ENCODE measurements at regions not wholly inside any gene's neighbourhood (a gene's known extent, or its start where the extent isn't known, plus 50 kb on each side); places are given as distances from the start of the nearest gene placed in this dataset.

DNA sequence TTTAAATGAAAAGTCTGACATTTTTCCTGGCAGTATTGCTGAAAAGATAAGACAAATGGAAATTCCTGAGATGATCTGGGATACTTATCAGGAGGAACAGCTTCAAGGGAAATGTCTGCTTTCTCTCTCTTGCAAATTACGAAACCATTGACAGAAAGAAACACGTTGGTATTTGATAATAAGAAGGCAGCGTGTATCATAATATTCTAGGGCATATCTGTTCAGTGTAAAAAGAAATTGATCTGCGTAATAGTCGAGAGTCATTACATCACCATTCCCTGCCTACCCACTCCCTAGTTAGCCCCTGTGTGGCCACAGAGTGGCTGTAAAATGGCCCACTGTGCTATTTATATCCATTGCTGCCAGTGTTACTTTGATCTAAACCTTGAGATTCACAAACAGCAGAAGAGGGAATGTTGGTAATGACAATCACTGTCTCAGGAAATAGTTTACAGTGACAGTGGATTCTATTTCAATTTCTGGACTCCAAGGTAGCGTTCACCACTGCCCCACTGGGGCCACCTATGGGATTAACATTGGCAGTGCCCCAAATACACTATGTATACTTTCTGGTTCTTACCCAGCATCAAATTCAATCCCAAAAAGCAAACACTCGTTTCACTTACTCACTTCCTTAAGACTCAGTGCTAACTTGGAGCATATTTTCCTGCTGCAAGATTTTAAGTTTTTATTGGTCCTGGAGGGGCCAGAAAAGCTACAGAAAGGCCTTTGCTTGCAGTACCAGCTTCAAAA lies 133.4 kb upstream of the GAS1 start:
- H3K36me3 Mint-ChIP-seq (ENCODE audit: low read depth), result no peaks in the 10 kb centered on the region
- no peaks in the 10 kb centered on the region for H3K9me3 Mint-ChIP-seq
- no peaks in the 10 kb centered on the region for H3K4me1 Mint-ChIP-seq (ENCODE audit: low read depth)
- H3K27ac Mint-ChIP-seq, result no peak overlapping the region
- no peak overlapping the region for H3K4me3 Mint-ChIP-seq (ENCODE audit: low read depth)
- no peak for DNase-seq (ENCODE audit: low spot score)
- intact Hi-C loops (cut with micrococcal nuclease), result no loop called here
- H3K27me3 Mint-ChIP-seq (ENCODE audit: low read depth), result no peaks in the 10 kb centered on the region

- Mint-ChIP-seq H3K36me3 (ENCODE audit: low read depth) (no peaks in the 10 kb centered on the region), H3K4me3 (ENCODE audit: low read depth) (no peak overlapping the region), H3K27ac (no peak overlapping the region), H3K9me3 (peaks cover under 1% of the 10 kb centered on the region), H3K27me3 (ENCODE audit: low read depth) (no peaks in the 10 kb centered on the region), H3K4me1 (ENCODE audit: low read depth) (no peaks in the 10 kb centered on the region)
- intact Hi-C loops (cut with micrococcal nuclease), result no loop called here
- DNase-seq (ENCODE audit: low spot score), result no peak
These were observed 134.2 kb upstream of the GAS1 start for GRCh38 chr9:87081503-87081902.

- no peak for DNase-seq (ENCODE audit: low spot score)
- H3K4me1 Mint-ChIP-seq (ENCODE audit: low read depth), result no peaks in the 10 kb centered on the region
- H3K4me3 Mint-ChIP-seq (ENCODE audit: low read depth), result no peak overlapping the region
- peaks cover 4% of the 10 kb centered on the region for H3K9me3 Mint-ChIP-seq
- H3K27me3 Mint-ChIP-seq (ENCODE audit: low read depth), result no peaks in the 10 kb centered on the region
- intact Hi-C loops (cut with micrococcal nuclease), result no loop called here
- H3K27ac Mint-ChIP-seq, result no peak overlapping the region
- H3K36me3 Mint-ChIP-seq (ENCODE audit: low read depth), result no peaks in the 10 kb centered on the region
These were observed 136.7 kb upstream of the GAS1 start for GRCh38 chr9:87083986-87084385.

- DNase-seq (ENCODE audit: low spot score), result no peak
- Mint-ChIP-seq H3K27me3 (ENCODE audit: low read depth) (no peaks in the 10 kb centered on the region), H3K4me3 (ENCODE audit: low read depth) (no peak overlapping the region), H3K4me1 (ENCODE audit: low read depth) (no peaks in the 10 kb centered on the region), H3K27ac (no peak overlapping the region), H3K9me3 (peaks cover 4% of the 10 kb centered on the region), H3K36me3 (ENCODE audit: low read depth) (no peaks in the 10 kb centered on the region)
- intact Hi-C loops (cut with micrococcal nuclease), result no loop called here
These were observed 137.1 kb upstream of the GAS1 start for GRCh38 chr9:87084407-87084806.

- intact Hi-C loops (cut with micrococcal nuclease), result no loop called here
- no peak overlapping the region for H3K27ac Mint-ChIP-seq
These were observed 137.8 kb upstream of the GAS1 start for GRCh38 chr9:87085073-87085472.

DNA sequence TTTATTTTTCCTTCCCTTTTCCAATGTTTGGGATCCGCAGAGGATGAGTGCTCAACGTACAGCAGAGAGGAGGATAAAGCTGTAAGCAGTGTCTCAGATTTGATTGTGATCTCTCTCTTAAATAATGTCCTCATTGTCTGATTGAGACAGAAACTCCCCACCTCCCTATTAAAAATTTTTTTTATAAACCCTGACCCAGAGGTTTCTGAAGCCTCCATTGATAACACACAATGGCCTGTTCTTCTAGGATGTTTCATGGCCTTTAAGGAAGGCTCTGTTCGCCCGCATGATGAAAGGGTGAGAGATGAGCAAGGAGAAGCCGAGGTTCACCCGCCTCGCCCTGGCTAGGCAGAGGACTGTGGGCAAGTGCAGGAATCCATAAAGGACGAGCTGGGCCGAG lies 138.2 kb upstream of the GAS1 start:
- Mint-ChIP-seq H3K4me1 (ENCODE audit: low read depth) (no peaks in the 10 kb centered on the region), H3K27me3 (ENCODE audit: low read depth) (no peaks in the 10 kb centered on the region), H3K36me3 (ENCODE audit: low read depth) (no peaks in the 10 kb centered on the region), H3K27ac (no peak overlapping the region), H3K4me3 (ENCODE audit: low read depth) (no peak overlapping the region), H3K9me3 (peaks cover 4% of the 10 kb centered on the region)
- intact Hi-C loops (cut with micrococcal nuclease), result no loop called here
- DNase-seq (ENCODE audit: low spot score), result no peak

More at GRCh38 chr9:87085073-87085472, 137.8 kb upstream of the GAS1 start:
- peaks cover 4% of the 10 kb centered on the region for H3K9me3 Mint-ChIP-seq
- no peaks in the 10 kb centered on the region for H3K36me3 Mint-ChIP-seq (ENCODE audit: low read depth)
- no peak for DNase-seq (ENCODE audit: low spot score)
- no peaks in the 10 kb centered on the region for H3K27me3 Mint-ChIP-seq (ENCODE audit: low read depth)
- no peak overlapping the region for H3K4me3 Mint-ChIP-seq (ENCODE audit: low read depth)
- H3K4me1 Mint-ChIP-seq (ENCODE audit: low read depth), result no peaks in the 10 kb centered on the region

DNA sequence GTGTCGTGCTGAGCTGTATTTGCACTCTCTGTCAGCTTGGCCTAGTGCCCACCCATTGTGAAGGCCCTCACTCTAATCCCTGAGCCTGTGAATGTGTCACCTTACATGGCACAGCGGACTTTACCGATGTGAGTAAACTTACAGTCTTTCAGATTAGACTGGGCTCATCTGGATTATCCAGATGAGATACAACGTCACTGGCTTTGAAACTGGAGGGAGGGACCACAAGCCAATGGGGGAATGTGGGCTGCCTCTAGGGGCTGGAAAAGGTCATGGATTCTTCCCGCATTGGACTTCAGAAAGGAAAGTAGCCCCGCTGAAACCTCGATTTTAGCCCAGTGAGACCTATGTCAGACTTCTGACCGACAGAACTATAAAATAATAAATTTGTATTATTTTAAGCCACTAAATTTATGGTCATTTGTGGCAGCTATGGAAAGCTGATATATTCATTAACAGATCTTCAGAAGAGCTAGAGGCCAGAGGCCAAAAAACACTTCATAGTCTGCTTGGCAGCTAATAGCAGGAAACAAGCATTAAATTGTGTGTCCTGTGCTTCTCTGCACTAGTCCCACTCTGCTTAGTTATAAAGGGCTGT lies 139.0 kb upstream of the GAS1 start:
- H3K4me3 Mint-ChIP-seq (ENCODE audit: low read depth), result no peak overlapping the region
- intact Hi-C loops (cut with micrococcal nuclease), result no loop called here
- no peaks in the 10 kb centered on the region for H3K36me3 Mint-ChIP-seq (ENCODE audit: low read depth)
- H3K27me3 Mint-ChIP-seq (ENCODE audit: low read depth), result no peaks in the 10 kb centered on the region
- peaks cover 4% of the 10 kb centered on the region for H3K9me3 Mint-ChIP-seq
- H3K27ac Mint-ChIP-seq, result no peak overlapping the region
- no peaks in the 10 kb centered on the region for H3K4me1 Mint-ChIP-seq (ENCODE audit: low read depth)
- no peak for DNase-seq (ENCODE audit: low spot score)

GRCh38 chr9:87087197-87087596 lies 139.9 kb upstream of the GAS1 start:
- Mint-ChIP-seq H3K27ac (no peak overlapping the region), H3K9me3 (peaks cover 4% of the 10 kb centered on the region), H3K36me3 (ENCODE audit: low read depth) (no peaks in the 10 kb centered on the region), H3K4me3 (ENCODE audit: low read depth) (no peak overlapping the region), H3K27me3 (ENCODE audit: low read depth) (no peaks in the 10 kb centered on the region), H3K4me1 (ENCODE audit: low read depth) (no peaks in the 10 kb centered on the region)
- intact Hi-C loops (cut with micrococcal nuclease), result no loop called here
- no peak for DNase-seq (ENCODE audit: low spot score)

DNA sequence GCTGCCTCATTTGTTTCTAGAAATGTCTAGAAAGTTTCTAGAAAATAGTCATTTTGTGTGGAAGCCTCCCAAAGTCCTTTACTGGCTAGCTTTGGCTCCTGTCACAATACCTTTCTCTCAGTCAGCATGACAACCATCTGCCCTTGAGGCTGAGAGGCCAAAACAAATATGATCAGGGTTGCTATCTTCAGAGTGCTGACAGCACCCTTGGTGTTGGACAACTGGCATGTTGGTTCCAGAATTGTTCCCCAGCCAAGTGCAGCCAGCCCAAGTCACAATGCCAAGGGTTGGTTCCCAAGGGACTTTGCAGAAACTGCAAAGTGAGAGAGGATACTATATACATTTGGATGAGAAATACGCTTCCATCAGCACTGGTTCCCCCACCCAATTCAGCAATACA lies 140.9 kb upstream of the GAS1 start:
- H3K27me3 Mint-ChIP-seq (ENCODE audit: low read depth), result no peaks in the 10 kb centered on the region
- H3K27ac Mint-ChIP-seq, result no peak overlapping the region
- H3K4me1 Mint-ChIP-seq (ENCODE audit: low read depth), result no peaks in the 10 kb centered on the region
- no peak overlapping the region for H3K4me3 Mint-ChIP-seq (ENCODE audit: low read depth)
- no peaks in the 10 kb centered on the region for H3K36me3 Mint-ChIP-seq (ENCODE audit: low read depth)
- no peak for DNase-seq (ENCODE audit: low spot score)
- intact Hi-C loops (cut with micrococcal nuclease), result no loop called here
- peaks cover 4% of the 10 kb centered on the region for H3K9me3 Mint-ChIP-seq

DNA sequence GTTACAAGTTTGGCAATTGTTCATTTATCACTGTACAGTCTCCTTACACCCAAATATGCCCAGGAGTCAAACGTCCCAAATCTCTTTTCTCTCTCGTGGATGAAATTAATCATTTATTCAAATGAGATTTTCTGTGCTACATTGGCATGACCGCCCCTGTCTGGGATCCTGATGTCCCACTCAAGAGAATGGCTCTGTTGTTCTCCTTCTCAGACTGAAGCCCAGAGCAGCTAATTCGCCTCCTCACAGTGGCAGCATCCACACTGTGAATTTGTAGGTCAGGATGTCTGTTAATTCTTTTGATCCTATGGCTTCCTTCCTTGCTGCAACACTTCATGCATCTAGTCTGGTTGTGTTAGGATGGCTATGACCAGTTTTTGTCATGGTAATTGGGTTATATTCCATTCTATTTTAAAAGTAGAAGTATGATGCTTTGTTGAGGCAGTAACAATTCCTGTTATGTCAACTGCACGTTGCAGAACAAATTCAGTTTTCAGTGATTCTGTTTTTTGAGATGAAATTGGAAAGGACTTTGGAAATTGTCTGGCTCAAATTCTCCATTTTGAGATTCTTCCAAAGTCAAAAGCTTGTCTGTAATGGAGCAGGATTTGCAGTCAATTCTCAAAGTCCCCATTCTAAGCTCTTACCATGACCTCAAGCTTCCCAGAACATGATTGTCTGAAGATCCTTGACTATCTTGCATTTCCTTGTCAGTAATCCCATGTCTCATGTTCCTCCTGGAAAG lies 141.5 kb upstream of the GAS1 start:
- Mint-ChIP-seq H3K4me1 (ENCODE audit: low read depth) (no peaks in the 10 kb centered on the region), H3K36me3 (ENCODE audit: low read depth) (no peaks in the 10 kb centered on the region), H3K9me3 (peaks cover 4% of the 10 kb centered on the region), H3K4me3 (ENCODE audit: low read depth) (no peak overlapping the region), H3K27me3 (ENCODE audit: low read depth) (no peaks in the 10 kb centered on the region), H3K27ac (no peak overlapping the region)
- intact Hi-C loops (cut with micrococcal nuclease), result no loop called here
- DNase-seq (ENCODE audit: low spot score), result no peak

- H3K9me3 Mint-ChIP-seq, result peaks cover 4% of the 10 kb centered on the region
- H3K36me3 Mint-ChIP-seq (ENCODE audit: low read depth), result no peaks in the 10 kb centered on the region
- intact Hi-C loops (cut with micrococcal nuclease), result no loop called here
- no peaks in the 10 kb centered on the region for H3K27me3 Mint-ChIP-seq (ENCODE audit: low read depth)
- DNase-seq (ENCODE audit: low spot score), result no peak
- H3K27ac Mint-ChIP-seq, result no peak overlapping the region
- no peaks in the 10 kb centered on the region for H3K4me1 Mint-ChIP-seq (ENCODE audit: low read depth)
- no peak overlapping the region for H3K4me3 Mint-ChIP-seq (ENCODE audit: low read depth)
These were observed 142.2 kb upstream of the GAS1 start for GRCh38 chr9:87089506-87089905.

- Mint-ChIP-seq H3K27ac (no peak overlapping the region), H3K4me3 (ENCODE audit: low read depth) (no peak overlapping the region), H3K27me3 (ENCODE audit: low read depth) (no peaks in the 10 kb centered on the region), H3K9me3 (peaks cover 4% of the 10 kb centered on the region), H3K36me3 (ENCODE audit: low read depth) (no peaks in the 10 kb centered on the region), H3K4me1 (ENCODE audit: low read depth) (no peaks in the 10 kb centered on the region)
- intact Hi-C loops (cut with micrococcal nuclease), result no loop called here
- no peak for DNase-seq (ENCODE audit: low spot score)
These were observed 142.6 kb upstream of the GAS1 start for GRCh38 chr9:87089929-87090328.

GRCh38 chr9:87093777-87094176 lies 146.5 kb upstream of the GAS1 start:
- Mint-ChIP-seq H3K9me3 (no peaks in the 10 kb centered on the region), H3K27ac (no peak overlapping the region), H3K36me3 (ENCODE audit: low read depth) (no peaks in the 10 kb centered on the region), H3K4me3 (ENCODE audit: low read depth) (no peak overlapping the region), H3K27me3 (ENCODE audit: low read depth) (no peaks in the 10 kb centered on the region), H3K4me1 (ENCODE audit: low read depth) (no peaks in the 10 kb centered on the region)
- DNase-seq (ENCODE audit: low spot score), result no peak
- intact Hi-C loops (cut with micrococcal nuclease), result no loop called here

Data from activated T-helper 2 cell treated with anti-CD3 and anti-CD28 coated beads, Interferon-gamma antibody, Interleukin-2, Interleukin-4, amounts not matched to agents 10 μg/mL and 5 μg/mL and 100 μg/mL, durations not matched to agents 14 hours and 24 hours and 36 hours (primary cell).